A549 (cell line): ENCODE measurements at regions not wholly inside any gene's neighbourhood (a gene's known extent, or its start where the extent isn't known, plus 50 kb on each side); places are given as distances from the start of the nearest gene placed in this dataset.

Source experiments
- ATAC-seq, 2 experiments: fragments of 200-7000 bp in 1 of 2; fragments of >200 bp in 1 of 2; cut with Nextera tagmentation in 1 of 2; cut with Tn5 transposase in 1 of 2; 3 replicates each; pipeline versions ENCODE4 v1.8.0 to v1.9.1; 2018 to 2020; ENCODE audit warnings: mild to moderate bottlenecking in 1 of 2, moderate library complexity in 1 of 2
- CTCF ChIA-PET: fragments of 300-600 bp; sonication (Branson Sonifier 250); formaldehyde crosslinking; extraction: SDS; loops from one replicate; lab custom pipeline; 2021; ENCODE audit warnings: antibody characterized with exemption, inconsistent platforms; lab: Yijun Ruan, JAX
- POLR2A ChIA-PET: fragments of 350-600 bp; formaldehyde crosslinking; extraction: SDS; loops from one replicate; lab custom pipeline; 2021; ENCODE audit warnings: antibody characterized with exemption, inconsistent platforms; lab: Yijun Ruan, JAX
- DNase-seq, 2 experiments: peaks; one replicate each; pipeline versions ENCODE4 v3.0.0 to v3.0.0-alpha.2; 2011 to 2016; ENCODE audit warnings: low read depth in 1 of 2, low spot score in 1 of 2
- FAIRE-seq: peaks from 2 replicates; lab custom pipeline; 2011; peaks lifted over from hg19 to GRCh38; lab: Jason Lieb, UNC
- H3K27ac ChIP-seq, 2 experiments: fragments of >200 bp; sonication (Bioruptor Twin); formaldehyde crosslinking; 3 replicates each; pipeline ENCODE4 v1.5.1; 2016 to 2017
- H3K4me1 ChIP-seq: fragments of >200 bp; sonication (Bioruptor Twin); formaldehyde crosslinking; 3 replicates; pipeline ENCODE4 v1.6.1; 2016
- H3K4me2 ChIP-seq: fragments of >200 bp; sonication (Bioruptor Twin); formaldehyde crosslinking; 3 replicates; pipeline ENCODE4 v1.6.1; 2016
- H3K4me3 ChIP-seq: fragments of >200 bp; sonication (Bioruptor Twin); formaldehyde crosslinking; 3 replicates; pipeline ENCODE4 v1.5.1; 2016
- H3K9me3 ChIP-seq: fragments of >200 bp; sonication (Bioruptor Twin); formaldehyde crosslinking; 3 replicates; pipeline ENCODE4 v1.6.1; 2016
- BCL3 ChIP-seq: fragments of >200 bp; sonication (Bioruptor Twin); formaldehyde crosslinking; IDR thresholded peaks from 3 replicates; pipeline ENCODE4 v1.6.1; 2016
- BHLHE40 ChIP-seq: IDR thresholded peaks from 2 replicates; pipeline ENCODE4 v1.6.1; 2012; ENCODE audit warnings: low read depth, low read length, inconsistent platforms
- E2F6 ChIP-seq: IDR thresholded peaks from 2 replicates; pipeline ENCODE4 v1.6.1; 2012; ENCODE audit warnings: low read depth, borderline replicate concordance
- EHF ChIP-seq: fragments of 250-450 bp; sonication (Bioruptor Pico); IDR thresholded peaks from 2 replicates; pipeline ENCODE4 v1.5.0; 2020; ENCODE audit warnings: mild to moderate bottlenecking
- EHMT2 ChIP-seq: fragments of 200-600 bp; sonication (generic); IDR thresholded peaks from 2 replicates; pipeline ENCODE4 v1.6.1; 2016; ENCODE audit warnings: antibody characterized with exemption, low read depth, mild to moderate bottlenecking, moderate library complexity
- FOSB ChIP-seq: fragments of 250-450 bp; sonication (Bioruptor Pico); IDR thresholded peaks from 2 replicates; pipeline ENCODE4 v1.5.0; 2020; ENCODE audit warnings: mild to moderate bottlenecking, moderate library complexity
- FOSL2 ChIP-seq, 2 experiments: fragments of 450-650 bp in 1 of 2; fragments of >200 bp in 1 of 2; sonication (Bioruptor Twin) in 1 of 2; formaldehyde crosslinking; IDR thresholded peaks; 2 replicates each; pipeline versions ENCODE4 v1.5.0 to v1.6.1; 2016 to 2020; ENCODE audit warnings: mild to moderate bottlenecking in 1 of 2, moderate library complexity in 1 of 2
- HOXB5 ChIP-seq: fragments of 250-450 bp; sonication (Bioruptor Pico); IDR thresholded peaks from 2 replicates; pipeline ENCODE4 v1.5.0; 2020; ENCODE audit warnings: mild to moderate bottlenecking, moderate library complexity
- MAZ ChIP-seq: fragments of 150-350 bp; IDR thresholded peaks from 2 replicates; pipeline ENCODE4 v1.6.1; 2014; ENCODE audit warnings: antibody characterized with exemption, low read depth, low read length, borderline replicate concordance
- NPAS2 ChIP-seq: fragments of 250-450 bp; sonication (Bioruptor Pico); IDR thresholded peaks from 2 replicates; pipeline ENCODE4 v1.8.0; 2022; ENCODE audit warnings: mild to moderate bottlenecking, moderate library complexity, borderline replicate concordance
- NR3C1 ChIP-seq: fragments of >200 bp; sonication (Bioruptor Twin); formaldehyde crosslinking; IDR thresholded peaks from 3 replicates; pipeline ENCODE4 v1.6.1; 2017
- PHF8 ChIP-seq: fragments of 200-600 bp; sonication (generic); IDR thresholded peaks from 2 replicates; pipeline ENCODE4 v1.6.1; 2016; ENCODE audit warnings: low read depth, mild to moderate bottlenecking, antibody characterized with exemption, moderate library complexity, borderline replicate concordance
- REST ChIP-seq: fragments of 200-600 bp; sonication (generic); IDR thresholded peaks from 2 replicates; pipeline ENCODE4 v1.6.1; 2016; ENCODE audit warnings: antibody characterized with exemption, mild to moderate bottlenecking, moderate library complexity
- SMC3 ChIP-seq: fragments of >200 bp; sonication (Bioruptor Twin); formaldehyde crosslinking; IDR thresholded peaks from 3 replicates; pipeline ENCODE4 v1.6.1; 2018; ENCODE audit warnings: inconsistent platforms
- TP53 ChIP-seq: fragments of 250-450 bp; sonication (Bioruptor Pico); IDR thresholded peaks from 2 replicates; pipeline ENCODE4 v1.5.0; 2021; ENCODE audit warnings: mild to moderate bottlenecking, moderate library complexity
- USF2 ChIP-seq: fragments of 450-650 bp; IDR thresholded peaks from 2 replicates; pipeline ENCODE4 v1.6.1; 2014; ENCODE audit warnings: antibody characterized with exemption
- ZC3H11A ChIP-seq: fragments of 450-650 bp; IDR thresholded peaks from 2 replicates; pipeline ENCODE4 v1.6.1; 2014; ENCODE audit warnings: antibody characterized with exemption, mild to moderate bottlenecking
- ZFP36 ChIP-seq: fragments of 450-650 bp; IDR thresholded peaks from 2 replicates; pipeline ENCODE4 v1.6.1; 2014; ENCODE audit warnings: borderline replicate concordance; ENCODE audit not compliant: partially characterized antibody
- ZNF302 ChIP-seq: fragments of 250-450 bp; sonication (Bioruptor Pico); IDR thresholded peaks from 2 replicates; pipeline ENCODE4 v1.9.0; 2021; ENCODE audit warnings: inconsistent platforms, mild to moderate bottlenecking, moderate library complexity
- WGBS: methylation state at CpG from one replicate; pipeline ENCODE4 v1.1.6; 2017; ENCODE audit errors: missing lambda C conversion rate; 5-methylcytosine and 5-hydroxymethylcytosine counted together

GRCh38 chr18:78782951-78783563 is 196.6 kb upstream of the SALL3 start:
- FAIRE-seq (no peak), DNase-seq (no peak), ATAC-seq (no peak)
- no peak overlapping the region for H3K4me2 ChIP-seq
- no peak overlapping the region for H3K27ac ChIP-seq
- no peaks in the 10 kb centered on the region for H3K4me1 ChIP-seq
- H3K9me3 ChIP-seq = no peaks in the 10 kb centered on the region
- TF ChIP-seq ZC3H11A (no peak), ZNF302 (CRISPR knock-in tag) (no peak), FOSL2 (IDR thresholded peaks at IDR 0.05) (no peak), FOSL2 (CRISPR knock-in tag; IDR thresholded peaks at IDR 0.05) (no peak), PHF8 (no peak), NR3C1 (no peak), USF2 (no peak)
- no peak overlapping the region for H3K4me3 ChIP-seq
- ChIA-PET POLR2A (no interaction called here), CTCF (no interaction called here)
- WGBS = 50% methylated on average over 2 of the region's 21 CpGs

- H3K4me3 ChIP-seq = no peak overlapping the region
- FAIRE-seq (no peak), ATAC-seq (no peak), DNase-seq (no peak)
- ChIA-PET POLR2A (no interaction called here), CTCF (no interaction called here)
- H3K27ac ChIP-seq = no peak overlapping the region
- H3K9me3 ChIP-seq = no peaks in the 10 kb centered on the region
- no peak for TF ChIP-seq ZC3H11A
- TF ChIP-seq NPAS2 = no peak
- H3K4me2 ChIP-seq = no peak overlapping the region
- no peaks in the 10 kb centered on the region for H3K4me1 ChIP-seq
- WGBS = 35% methylated on average over 6 of the region's 12 CpGs
These were observed 196.1 kb upstream of the SALL3 start for GRCh38 chr18:78783564-78783960.

- DNase-seq = no peak
- H3K4me1 ChIP-seq = no peaks in the 10 kb centered on the region
- 30% methylated on average over 5 of the region's 5 CpGs for WGBS
- FAIRE-seq = no peak
- ATAC-seq = no peak
- no peak overlapping the region for H3K27ac ChIP-seq
- ChIA-PET CTCF (no interaction called here), POLR2A (no interaction called here)
- TF ChIP-seq FOSB (CRISPR knock-in tag) (no peak), BCL3 (no peak), TP53 (CRISPR knock-in tag) (no peak), ZFP36 (no peak), BHLHE40 (no peak), EHMT2 (no peak), MAZ (no peak), HOXB5 (CRISPR knock-in tag) (no peak), FOSL2 (IDR thresholded peaks at IDR 0.05) (no peak), FOSL2 (CRISPR knock-in tag; IDR thresholded peaks at IDR 0.05) (no peak), SMC3 (no peak), E2F6 (no peak), REST (no peak), EHF (CRISPR knock-in tag) (no peak)
- H3K9me3 ChIP-seq = no peaks in the 10 kb centered on the region
- no peak overlapping the region for H3K4me3 ChIP-seq
- no peak overlapping the region for H3K4me2 ChIP-seq
These were observed 194.8 kb upstream of the SALL3 start for GRCh38 chr18:78784861-78785260.
